H1 (cell line): ENCODE measurements at regions not wholly inside any gene's neighbourhood (a gene's known extent, or its start where the extent isn't known, plus 50 kb on each side); places are given as distances from the start of the nearest gene placed in this dataset.

Experiments used
- ATF2 ChIP-seq: IDR thresholded peaks from 2 replicates; pipeline ENCODE4 v1.6.1; 2012; ENCODE audit warnings: low read length, inconsistent platforms
- BACH1 ChIP-seq: IDR thresholded peaks from 2 replicates; pipeline ENCODE4 v1.6.1; 2012; ENCODE audit warnings: low read length, improper control_type of control experiment
- CHD7 ChIP-seq: fragments of 300-600 bp; sonication (generic); IDR thresholded peaks from 2 replicates; pipeline ENCODE4 v1.7.1; 2012; ENCODE audit warnings: low read length, moderate library complexity, mild to moderate bottlenecking, inconsistent platforms; ENCODE audit not compliant: insufficient replicate concordance
- E2F6 ChIP-seq: IDR thresholded peaks from 2 replicates; pipeline ENCODE4 v1.6.1; 2012; ENCODE audit warnings: inconsistent platforms
- EP300 ChIP-seq, 2 experiments: IDR thresholded peaks; 1 replicate in 1 of 2; 2 replicates in 1 of 2; pipeline ENCODE4 v1.6.1; 2011 to 2012; ENCODE audit warnings: low read depth in 2 of 2, low read length in 2 of 2, mild to moderate bottlenecking in 2 of 2, borderline replicate concordance in 1 of 2, inconsistent platforms in 1 of 2, moderate library complexity in 1 of 2
- JUN ChIP-seq: IDR thresholded peaks from 2 replicates; pipeline ENCODE4 v1.6.1; 2011; ENCODE audit warnings: low read depth, mild to moderate bottlenecking, improper control_type of control experiment, low read length
- KDM5A ChIP-seq: fragments of 200-600 bp; IDR thresholded peaks from 2 replicates; pipeline ENCODE4 v1.7.1; 2012; ENCODE audit warnings: mild to moderate bottlenecking, low read length, inconsistent platforms, mixed read lengths
- RAD21 ChIP-seq, 2 experiments: IDR thresholded peaks in 1 of 2; conservative IDR thresholded peaks in 1 of 2; 2 replicates each; pipeline ENCODE4 v1.6.1; 2011; ENCODE audit warnings: low read depth in 2 of 2, low read length in 2 of 2, improper control_type of control experiment in 1 of 2, inconsistent platforms in 1 of 2, mild to moderate bottlenecking in 1 of 2, moderate library complexity in 1 of 2
- SUZ12 ChIP-seq: fragments of 200-600 bp; sonication (generic); IDR thresholded peaks from 2 replicates; pipeline ENCODE4 v1.6.1; 2012; ENCODE audit warnings: mild to moderate bottlenecking, inconsistent platforms, low read length, moderate library complexity, mixed read lengths

GRCh38 chr5:3999929-4000328 lies 404.3 kb downstream of the IRX1 start (continued):
- TF ChIP-seq CHD7 = no peak
- TF ChIP-seq RAD21 (IDR thresholded peaks at IDR 0.05 in 1 of 2, conservative IDR thresholded peaks at IDR 0.05 in 1 of 2; ENCODE audit: low read depth in 2 of 2, low read length in 2 of 2) = no peak
- TF ChIP-seq JUN = no peak
- TF ChIP-seq EP300 (IDR thresholded peaks at IDR 0.05; ENCODE audit: borderline replicate concordance in 1 of 2, low read depth in 2 of 2, low read length in 2 of 2) = no peak
- no peak for TF ChIP-seq ATF2
- TF ChIP-seq BACH1 = no peak
- TF ChIP-seq E2F6 = no peak
- TF ChIP-seq SUZ12 = no peak
- TF ChIP-seq KDM5A = no peak
